ENCODE measurements at regions not wholly inside any gene's neighbourhood (a gene's known extent, or its start where the extent isn't known, plus 50 kb on each side); places are given as distances from the start of the nearest gene placed in this dataset.
"Not testable (repeated sequence)": the region's sequence is repeated elsewhere in the genome, so short reads cannot be mapped to it uniquely, and the experiment has no call there.

DNA sequence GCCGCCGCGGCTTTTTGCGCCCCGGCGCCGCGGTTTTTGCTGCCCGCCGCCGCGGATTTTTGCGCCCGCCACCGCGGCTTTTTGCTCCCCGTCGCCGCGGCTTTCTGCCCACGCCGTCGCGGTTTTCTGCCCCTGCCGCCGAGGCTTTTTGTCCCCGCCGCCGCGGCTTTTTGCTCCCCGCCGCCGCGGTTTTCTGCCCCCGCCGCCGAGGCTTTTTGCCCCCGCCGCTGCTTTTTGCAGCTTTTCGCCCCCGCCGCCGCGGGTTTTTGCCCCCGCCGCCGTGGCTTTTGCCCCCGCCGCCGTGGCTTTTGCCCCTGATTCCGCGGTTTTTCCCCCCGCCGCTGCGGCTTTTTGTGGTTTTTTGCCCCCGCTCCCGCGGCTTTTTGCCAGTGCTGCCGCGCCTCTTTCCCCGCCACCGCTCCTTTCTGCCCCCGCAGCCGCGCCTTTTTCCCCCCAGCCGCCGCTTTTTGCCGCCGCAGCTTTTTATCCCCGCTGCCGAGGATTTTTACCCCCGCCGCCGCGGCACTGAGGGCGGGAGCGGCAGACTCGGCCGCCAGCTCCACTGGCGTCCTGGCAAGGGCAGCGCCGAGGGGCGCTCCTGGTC lies 518.6 kb upstream of the WSB1 start:
- Histone ChIP-seq H3K9me3 (replicated peaks; ENCODE audit: control insufficient read depth, insufficient read depth, low read depth, low read length) (no peaks in the 10 kb centered on the region), H3K4me1 (replicated peaks in 1 of 2; ENCODE audit: control insufficient read depth in 2 of 2, insufficient read depth in 2 of 2, low read length in 2 of 2) (no peaks in the 10 kb centered on the region), H2AFZ (ENCODE audit: low read depth, low read length) (no peak overlapping the region), H4K20me1 (replicated peaks; ENCODE audit: control insufficient read depth, insufficient read depth, low read length) (no peaks in the 10 kb centered on the region), H3K79me2 (ENCODE audit: control insufficient read depth, insufficient read depth, low read length) (no peaks in the 10 kb centered on the region), H3K27ac (ENCODE audit: extremely low read depth, low read depth, low read length) (no peak overlapping the region), H3K9ac (ENCODE audit: insufficient read depth in 1 of 2, low read depth in 2 of 2, low read length in 2 of 2) (no peak overlapping the region), H3K4me2 (ENCODE audit: insufficient read depth, low read length) (no peak overlapping the region), H3K36me3 (ENCODE audit: control insufficient read depth, insufficient read depth, low read length) (no peaks in the 10 kb centered on the region), H3K4me3 (no peak overlapping the region), H3K27me3 (ENCODE audit: control insufficient read depth in 2 of 2, insufficient read depth in 2 of 2, low read length in 2 of 2) (no peaks in the 10 kb centered on the region), H3K9me1 (ENCODE audit: control insufficient read depth, insufficient read depth, low read length) (no peaks in the 10 kb centered on the region)
- CTCF ChIA-PET (ENCODE audit: low intra/inter-chr PET ratio) = no interaction called here
- in situ Hi-C loops (cut with MboI) = no loop called here
- no peak for DNase-seq (ENCODE audit: extremely low read depth in 1 of 4, low spot score in 3 of 4)
- TF ChIP-seq KLF16 (IDR thresholded peaks at IDR 0.05) = no peak
- no peak for TF ChIP-seq IFI16 (CRISPR knock-in tag; IDR thresholded peaks at IDR 0.05)
- TF ChIP-seq SRSF9 (IDR thresholded peaks at IDR 0.05; ENCODE audit: borderline replicate concordance, low read depth, low read length) = no peak
- TF ChIP-seq CXXC5 (CRISPR knock-in tag; IDR thresholded peaks at IDR 0.05) = no peak
- no peak for TF ChIP-seq MTF1 (CRISPR knock-in tag; IDR thresholded peaks at IDR 0.05; ENCODE audit: borderline replicate concordance)
- no peak for TF ChIP-seq RUNX1 (IDR thresholded peaks at IDR 0.05; ENCODE audit: low read depth)
- no peak for TF ChIP-seq RCOR1 (IDR thresholded peaks at IDR 0.05; ENCODE audit: borderline replicate concordance in 1 of 2, low read depth in 2 of 2, low read length in 2 of 2)
- TF ChIP-seq ZEB2 (IDR thresholded peaks at IDR 0.05) = no peak
- no peak for TF ChIP-seq DPF2 (IDR thresholded peaks at IDR 0.05)
- TF ChIP-seq FOXJ3 (CRISPR knock-in tag; IDR thresholded peaks at IDR 0.05) = no peak
- no peak for TF ChIP-seq KAT2B (IDR thresholded peaks at IDR 0.05; ENCODE audit: low read depth, low read length)
- TF ChIP-seq ZNF584 (CRISPR knock-in tag; IDR thresholded peaks at IDR 0.05; ENCODE audit: low read depth) = no peak
- no peak for TF ChIP-seq BHLHE40 (IDR thresholded peaks at IDR 0.05; ENCODE audit: low read length)
- no peak for TF ChIP-seq ZNF347 (CRISPR knock-in tag; IDR thresholded peaks at IDR 0.05; ENCODE audit: low read depth)
- TF ChIP-seq GATAD2A (IDR thresholded peaks at IDR 0.05) = no peak
- no peak for TF ChIP-seq POLR2B (IDR thresholded peaks at IDR 0.05; ENCODE audit: low read depth, partially characterized antibody)
- no peak for TF ChIP-seq ILK (tag; IDR thresholded peaks at IDR 0.05; ENCODE audit: borderline replicate concordance, low read depth)
- TF ChIP-seq ZNF79 (CRISPR knock-in tag; IDR thresholded peaks at IDR 0.05; ENCODE audit: low read depth) = no peak
- no peak for TF ChIP-seq ZNF778 (CRISPR knock-in tag; IDR thresholded peaks at IDR 0.05)
- POLR2A ChIA-PET = no interaction called here
- FAIRE-seq = no peak
- WGBS (ENCODE audit: insufficient coverage, low coverage, missing lambda C conversion rate) = 72% methylated on average over 6 of the region's 83 CpGs
- intact Hi-C loops (cut with micrococcal nuclease) = no loop called here
- no peak for ATAC-seq
- no TSS peak for BruUV-seq (replicated peaks)

DNA sequence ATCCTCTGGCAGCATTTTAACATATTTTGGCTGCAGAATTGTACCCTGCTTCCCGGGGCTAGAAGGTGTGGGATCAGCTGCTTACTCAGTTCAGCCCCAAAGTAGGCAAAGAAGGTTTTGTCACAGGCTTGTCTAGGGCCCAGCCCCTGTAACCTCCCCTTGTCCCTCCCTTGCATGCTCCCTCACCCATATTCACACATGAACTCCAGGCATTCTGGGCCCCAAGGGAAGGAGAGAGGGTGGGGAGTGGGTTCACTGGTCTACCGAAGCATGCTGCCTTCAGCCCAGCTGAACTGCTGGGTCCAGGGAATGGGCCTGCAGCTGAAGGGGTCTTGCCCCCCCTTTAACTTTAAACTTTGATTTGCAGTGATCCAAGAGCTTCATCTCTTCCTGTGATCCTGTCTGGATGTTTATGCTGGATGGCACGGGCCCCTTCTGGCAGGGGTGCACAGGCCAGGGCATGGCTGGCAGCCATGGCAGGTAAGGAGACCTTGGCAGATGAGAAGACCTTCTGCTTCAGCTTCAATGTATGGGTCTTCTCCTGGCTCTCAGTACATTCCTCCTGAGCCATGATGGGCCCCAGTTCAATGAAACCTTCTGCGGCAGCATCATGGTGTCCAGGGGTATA lies 513.6 kb upstream of the WSB1 start:
- H3K36me3 ChIP-seq (ENCODE audit: control insufficient read depth, insufficient read depth, low read length); H3K4me3 ChIP-seq; in situ Hi-C loops (cut with MboI); H3K4me1 ChIP-seq (replicated peaks in 1 of 2; ENCODE audit: control insufficient read depth in 2 of 2, insufficient read depth in 2 of 2, low read length in 2 of 2); H3K27me3 ChIP-seq (ENCODE audit: control insufficient read depth in 2 of 2, insufficient read depth in 2 of 2, low read length in 2 of 2); H4K20me1 ChIP-seq (replicated peaks; ENCODE audit: control insufficient read depth, insufficient read depth, low read length); POLR2A ChIA-PET; CTCF ChIA-PET (ENCODE audit: low intra/inter-chr PET ratio); H3K9ac ChIP-seq (ENCODE audit: insufficient read depth in 1 of 2, low read depth in 2 of 2, low read length in 2 of 2); intact Hi-C loops (cut with micrococcal nuclease); H3K9me3 ChIP-seq (replicated peaks; ENCODE audit: control insufficient read depth, insufficient read depth, low read depth, low read length); H3K4me2 ChIP-seq (ENCODE audit: insufficient read depth, low read length); H3K79me2 ChIP-seq (ENCODE audit: control insufficient read depth, insufficient read depth, low read length); BruUV-seq (replicated peaks); ATAC-seq; H2AFZ ChIP-seq (ENCODE audit: low read depth, low read length); H3K9me1 ChIP-seq (ENCODE audit: control insufficient read depth, insufficient read depth, low read length); H3K27ac ChIP-seq (ENCODE audit: extremely low read depth, low read depth, low read length); DNase-seq (ENCODE audit: extremely low read depth in 1 of 4, low spot score in 3 of 4); FAIRE-seq: not testable (repeated sequence)
- WGBS (ENCODE audit: insufficient coverage, low coverage, missing lambda C conversion rate) = 3% methylated on average over 4 of the region's 4 CpGs
